GM20000 (cell line): ENCODE measurements at regions not wholly inside any gene's neighbourhood (a gene's known extent, or its start where the extent isn't known, plus 50 kb on each side); places are given as distances from the start of the nearest gene placed in this dataset.

Source experiments
- DNase-seq: peaks from one replicate; pipeline ENCODE4 v3.0.0; 2012; ENCODE audit warnings: low spot score
- CTCF ChIP-seq: IDR thresholded peaks from 2 replicates; pipeline ENCODE4 v1.5.1; 2012; ENCODE audit warnings: mild to moderate bottlenecking, control low read depth; ENCODE audit errors: extremely low read depth, missing control alignments

- no peak for TF ChIP-seq CTCF
- DNase-seq = no peak
These were observed 1026.4 kb upstream of the ADGRL3 start for GRCh38 chr4:60173718-60174117.

- no peak for DNase-seq
- no peak for TF ChIP-seq CTCF
These were observed 1024.9 kb upstream of the ADGRL3 start for GRCh38 chr4:60175241-60175640.

DNA sequence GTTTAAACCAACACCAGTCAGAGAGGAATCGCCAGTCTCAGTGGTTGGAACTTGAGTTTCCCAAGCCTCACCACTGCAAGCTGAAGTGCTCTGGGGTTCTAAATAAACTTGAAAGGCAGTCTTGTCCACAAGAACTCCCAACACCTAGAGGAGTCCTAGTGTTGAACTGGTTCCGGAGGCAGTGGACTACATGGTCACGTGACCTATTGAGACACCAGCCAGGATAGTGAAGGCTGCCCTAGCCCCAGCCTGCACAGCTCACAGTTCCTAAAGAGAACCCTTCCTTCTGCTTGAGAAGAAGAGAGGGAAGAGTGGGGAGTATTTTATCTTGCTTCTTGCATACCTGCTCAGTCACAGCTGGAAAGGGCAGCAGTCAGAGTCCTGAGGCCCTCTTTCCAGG is 1012.7 kb upstream of the ADGRL3 start:
- TF ChIP-seq CTCF = no peak
- DNase-seq = no peak

DNA sequence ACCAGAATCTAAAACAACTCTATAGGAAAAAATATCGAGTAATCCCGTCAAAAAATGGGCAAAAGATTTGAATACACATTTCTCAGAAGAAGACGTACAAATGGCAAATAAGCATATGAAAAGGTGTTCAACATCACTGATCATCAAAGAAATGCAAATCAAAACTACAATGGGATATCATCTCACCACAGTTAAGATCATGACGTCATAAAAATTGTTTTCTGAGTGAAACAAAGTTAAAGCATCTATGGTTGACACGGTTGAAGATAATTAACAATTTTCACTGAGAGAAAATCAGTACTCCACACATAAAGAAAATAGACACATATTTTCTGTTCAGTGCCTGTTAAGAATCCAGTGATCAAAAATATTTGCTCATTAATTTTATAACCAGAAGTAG is 1010.8 kb upstream of the ADGRL3 start:
- no peak for DNase-seq
- TF ChIP-seq CTCF = no peak

DNA sequence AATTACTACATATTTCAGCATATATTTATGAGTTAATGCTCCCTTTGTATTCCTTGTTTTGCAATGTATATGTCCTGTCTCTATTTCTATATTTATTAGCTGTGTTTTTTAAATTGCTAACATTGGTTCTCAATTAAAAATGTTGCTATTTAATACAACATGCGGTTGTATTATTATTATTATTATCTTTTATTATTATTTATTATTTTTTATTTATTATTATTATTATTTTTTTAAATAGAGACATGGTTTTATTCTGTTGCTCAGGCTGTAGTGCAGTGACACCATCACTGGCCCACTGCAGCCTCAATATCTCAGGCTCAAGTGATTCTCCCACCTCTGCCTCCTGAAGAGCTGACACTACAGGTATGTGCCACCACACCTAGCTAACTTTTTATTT is 1005.9 kb upstream of the ADGRL3 start:
- DNase-seq = no peak
- no peak for TF ChIP-seq CTCF

- no peak for TF ChIP-seq CTCF
- no peak for DNase-seq
These were observed 1004.9 kb upstream of the ADGRL3 start for GRCh38 chr4:60195256-60195655.

DNA sequence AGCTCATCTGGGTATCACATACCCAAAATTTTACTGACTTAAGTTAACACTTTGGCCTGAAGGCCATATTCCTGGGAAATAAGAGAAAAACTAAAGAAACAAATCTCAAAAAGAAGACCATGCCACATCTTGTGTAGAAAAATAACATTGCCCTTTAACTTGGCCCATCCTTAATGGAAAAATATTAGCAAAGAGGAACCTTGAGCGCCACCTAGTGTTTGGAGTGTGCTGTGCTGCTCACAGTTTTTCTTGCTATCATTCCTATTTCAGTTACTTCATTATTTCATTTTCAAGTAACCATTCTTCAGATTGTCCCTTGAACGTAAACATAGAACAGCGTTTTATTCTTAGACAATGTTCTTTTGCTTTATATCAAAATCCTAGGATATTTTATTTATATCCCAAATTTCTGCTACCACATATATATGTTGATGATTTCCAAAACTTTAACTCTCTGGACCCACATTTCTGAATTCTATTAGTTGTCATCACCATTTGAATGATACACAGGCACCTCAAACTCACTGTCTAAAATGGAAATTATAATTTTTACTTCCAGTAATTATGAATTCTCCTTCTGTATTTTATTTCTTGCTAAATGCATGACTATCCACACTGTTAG is 999.0 kb upstream of the ADGRL3 start:
- DNase-seq = peak; percentile 19
- peak; percentile 61 for TF ChIP-seq CTCF
